ENCODE measurements at regions not wholly inside any gene's neighbourhood (a gene's known extent, or its start where the extent isn't known, plus 50 kb on each side); places are given as distances from the start of the nearest gene placed in this dataset.

GRCh38 chr18:64974391-64975125 lies 776.3 kb upstream of the CDH7 start (continued):
- no peak for TF ChIP-seq TEAD1 (CRISPR knock-in tag; IDR thresholded peaks at IDR 0.05)

DNA sequence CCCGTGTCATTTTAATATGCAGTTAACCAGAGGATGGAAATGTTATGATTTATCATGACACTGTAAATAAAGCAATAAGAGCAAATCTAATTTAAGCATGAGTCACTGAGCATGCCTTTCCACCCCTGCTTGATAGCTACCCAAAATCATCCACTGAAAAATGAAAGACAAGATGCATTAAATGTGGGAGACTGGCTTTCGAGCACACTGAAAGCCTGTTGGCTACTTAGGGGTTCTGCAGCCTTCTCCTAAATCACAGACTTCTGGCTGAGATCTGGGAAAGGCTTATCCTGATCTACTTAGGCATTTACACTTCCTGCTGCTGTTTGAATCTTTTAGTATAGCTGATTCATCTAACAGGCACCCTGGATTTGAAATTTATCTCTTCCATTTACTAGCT lies 778.3 kb upstream of the CDH7 start:
- H3K27ac Mint-ChIP-seq, result no peak overlapping the region
- CTCF ChIA-PET, result no interaction called here
- H3K9me3 Mint-ChIP-seq, result no peaks in the 10 kb centered on the region
- H3K27me3 Mint-ChIP-seq (ENCODE audit: low read depth), result no peaks in the 10 kb centered on the region
- TF ChIP-seq NFATC4 (CRISPR knock-in tag; IDR thresholded peaks at IDR 0.05) (no peak), NFYB (CRISPR knock-in tag; conservative IDR thresholded peaks at IDR 0.05; ENCODE audit: low read depth) (no peak), PRRX2 (CRISPR knock-in tag; IDR thresholded peaks at IDR 0.05) (no peak), MYBL2 (CRISPR knock-in tag; IDR thresholded peaks at IDR 0.05) (no peak), SMAD4 (CRISPR knock-in tag; IDR thresholded peaks at IDR 0.05) (no peak), ZNF671 (CRISPR knock-in tag; IDR thresholded peaks at IDR 0.05) (no peak)
- TF ChIP-seq, protein P1, sequence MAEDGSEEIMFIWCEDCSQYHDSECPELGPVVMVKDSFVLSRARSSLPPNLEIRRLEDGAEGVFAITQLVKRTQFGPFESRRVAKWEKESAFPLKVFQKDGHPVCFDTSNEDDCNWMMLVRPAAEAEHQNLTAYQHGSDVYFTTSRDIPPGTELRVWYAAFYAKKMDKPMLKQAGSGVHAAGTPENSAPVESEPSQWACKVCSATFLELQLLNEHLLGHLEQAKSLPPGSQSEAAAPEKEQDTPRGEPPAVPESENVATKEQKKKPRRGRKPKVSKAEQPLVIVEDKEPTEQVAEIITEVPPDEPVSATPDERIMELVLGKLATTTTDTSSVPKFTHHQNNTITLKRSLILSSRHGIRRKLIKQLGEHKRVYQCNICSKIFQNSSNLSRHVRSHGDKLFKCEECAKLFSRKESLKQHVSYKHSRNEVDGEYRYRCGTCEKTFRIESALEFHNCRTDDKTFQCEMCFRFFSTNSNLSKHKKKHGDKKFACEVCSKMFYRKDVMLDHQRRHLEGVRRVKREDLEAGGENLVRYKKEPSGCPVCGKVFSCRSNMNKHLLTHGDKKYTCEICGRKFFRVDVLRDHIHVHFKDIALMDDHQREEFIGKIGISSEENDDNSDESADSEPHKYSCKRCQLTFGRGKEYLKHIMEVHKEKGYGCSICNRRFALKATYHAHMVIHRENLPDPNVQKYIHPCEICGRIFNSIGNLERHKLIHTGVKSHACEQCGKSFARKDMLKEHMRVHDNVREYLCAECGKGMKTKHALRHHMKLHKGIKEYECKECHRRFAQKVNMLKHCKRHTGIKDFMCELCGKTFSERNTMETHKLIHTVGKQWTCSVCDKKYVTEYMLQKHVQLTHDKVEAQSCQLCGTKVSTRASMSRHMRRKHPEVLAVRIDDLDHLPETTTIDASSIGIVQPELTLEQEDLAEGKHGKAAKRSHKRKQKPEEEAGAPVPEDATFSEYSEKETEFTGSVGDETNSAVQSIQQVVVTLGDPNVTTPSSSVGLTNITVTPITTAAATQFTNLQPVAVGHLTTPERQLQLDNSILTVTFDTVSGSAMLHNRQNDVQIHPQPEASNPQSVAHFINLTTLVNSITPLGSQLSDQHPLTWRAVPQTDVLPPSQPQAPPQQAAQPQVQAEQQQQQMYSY (CRISPR knock-in tag; IDR thresholded peaks at IDR 0.05), result no peak
- no peak overlapping the region for H3K4me3 Mint-ChIP-seq
- H3K36me3 Mint-ChIP-seq, result no peaks in the 10 kb centered on the region
- ATAC-seq (peak; percentile 51), DNase-seq (ENCODE audit: low spot score) (no peak)
- peaks cover 10% of the 10 kb centered on the region for H3K4me1 Mint-ChIP-seq
- POLR2A ChIA-PET, result no interaction called here

- peaks cover 6% of the 10 kb centered on the region for H3K4me1 Mint-ChIP-seq
- H3K4me3 Mint-ChIP-seq, result no peak overlapping the region
- ChIA-PET CTCF (interaction anchor here (1.0 kb wide), 1 partner anchor 219 kb away, joined by 5 read pairs; no protein-coding TSS in a partner anchor), POLR2A (no interaction called here)
- no peaks in the 10 kb centered on the region for H3K9me3 Mint-ChIP-seq
- no peak overlapping the region for H3K27ac Mint-ChIP-seq
- no peaks in the 10 kb centered on the region for H3K36me3 Mint-ChIP-seq
- TF ChIP-seq FOXJ3 (CRISPR knock-in tag; IDR thresholded peaks at IDR 0.05; ENCODE audit: borderline replicate concordance) (no peak), ETV6 (CRISPR knock-in tag; IDR thresholded peaks at IDR 0.05) (no peak), ZNF396 (CRISPR knock-in tag; IDR thresholded peaks at IDR 0.05; ENCODE audit: borderline replicate concordance) (no peak)
- TF ChIP-seq, protein P2, sequence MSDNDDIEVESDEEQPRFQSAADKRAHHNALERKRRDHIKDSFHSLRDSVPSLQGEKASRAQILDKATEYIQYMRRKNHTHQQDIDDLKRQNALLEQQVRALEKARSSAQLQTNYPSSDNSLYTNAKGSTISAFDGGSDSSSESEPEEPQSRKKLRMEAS (CRISPR knock-in tag; IDR thresholded peaks at IDR 0.05), result no peak
- TF ChIP-seq, protein P3, sequence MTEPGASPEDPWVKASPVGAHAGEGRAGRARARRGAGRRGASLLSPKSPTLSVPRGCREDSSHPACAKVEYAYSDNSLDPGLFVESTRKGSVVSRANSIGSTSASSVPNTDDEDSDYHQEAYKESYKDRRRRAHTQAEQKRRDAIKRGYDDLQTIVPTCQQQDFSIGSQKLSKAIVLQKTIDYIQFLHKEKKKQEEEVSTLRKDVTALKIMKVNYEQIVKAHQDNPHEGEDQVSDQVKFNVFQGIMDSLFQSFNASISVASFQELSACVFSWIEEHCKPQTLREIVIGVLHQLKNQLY (CRISPR knock-in tag; IDR thresholded peaks at IDR 0.05), result no peak
- DNase-seq (ENCODE audit: low spot score) (peak; percentile 33), ATAC-seq (peak; percentile 93)
- no peaks in the 10 kb centered on the region for H3K27me3 Mint-ChIP-seq (ENCODE audit: low read depth)
Measured at GRCh38 chr18:64966667-64967066, 784.1 kb upstream of the CDH7 start.

- ChIA-PET CTCF (no interaction called here), POLR2A (no interaction called here)
- Mint-ChIP-seq H3K27ac (no peak overlapping the region), H3K9me3 (no peaks in the 10 kb centered on the region), H3K4me3 (no peak overlapping the region), H3K36me3 (no peaks in the 10 kb centered on the region), H3K27me3 (ENCODE audit: low read depth) (no peaks in the 10 kb centered on the region), H3K4me1 (no peaks in the 10 kb centered on the region)
- no peak for ATAC-seq
- DNase-seq (ENCODE audit: low spot score), result no peak
- TF ChIP-seq ETV6 (CRISPR knock-in tag; IDR thresholded peaks at IDR 0.05) (no peak), RELA (CRISPR knock-in tag; IDR thresholded peaks at IDR 0.05; ENCODE audit: borderline replicate concordance) (no peak), ELF4 (CRISPR knock-in tag; IDR thresholded peaks at IDR 0.05; ENCODE audit: low read depth) (no peak), TEAD1 (CRISPR knock-in tag; IDR thresholded peaks at IDR 0.05) (no peak), ZNF512 (CRISPR knock-in tag; IDR thresholded peaks at IDR 0.05; ENCODE audit: borderline replicate concordance) (no peak), NR1H2 (CRISPR knock-in tag; IDR thresholded peaks at IDR 0.05) (no peak)
- TF ChIP-seq, protein P4, sequence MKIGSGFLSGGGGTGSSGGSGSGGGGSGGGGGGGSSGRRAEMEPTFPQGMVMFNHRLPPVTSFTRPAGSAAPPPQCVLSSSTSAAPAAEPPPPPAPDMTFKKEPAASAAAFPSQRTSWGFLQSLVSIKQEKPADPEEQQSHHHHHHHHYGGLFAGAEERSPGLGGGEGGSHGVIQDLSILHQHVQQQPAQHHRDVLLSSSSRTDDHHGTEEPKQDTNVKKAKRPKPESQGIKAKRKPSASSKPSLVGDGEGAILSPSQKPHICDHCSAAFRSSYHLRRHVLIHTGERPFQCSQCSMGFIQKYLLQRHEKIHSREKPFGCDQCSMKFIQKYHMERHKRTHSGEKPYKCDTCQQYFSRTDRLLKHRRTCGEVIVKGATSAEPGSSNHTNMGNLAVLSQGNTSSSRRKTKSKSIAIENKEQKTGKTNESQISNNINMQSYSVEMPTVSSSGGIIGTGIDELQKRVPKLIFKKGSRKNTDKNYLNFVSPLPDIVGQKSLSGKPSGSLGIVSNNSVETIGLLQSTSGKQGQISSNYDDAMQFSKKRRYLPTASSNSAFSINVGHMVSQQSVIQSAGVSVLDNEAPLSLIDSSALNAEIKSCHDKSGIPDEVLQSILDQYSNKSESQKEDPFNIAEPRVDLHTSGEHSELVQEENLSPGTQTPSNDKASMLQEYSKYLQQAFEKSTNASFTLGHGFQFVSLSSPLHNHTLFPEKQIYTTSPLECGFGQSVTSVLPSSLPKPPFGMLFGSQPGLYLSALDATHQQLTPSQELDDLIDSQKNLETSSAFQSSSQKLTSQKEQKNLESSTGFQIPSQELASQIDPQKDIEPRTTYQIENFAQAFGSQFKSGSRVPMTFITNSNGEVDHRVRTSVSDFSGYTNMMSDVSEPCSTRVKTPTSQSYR (CRISPR knock-in tag; IDR thresholded peaks at IDR 0.05), result no peak
- TF ChIP-seq, protein P5, sequence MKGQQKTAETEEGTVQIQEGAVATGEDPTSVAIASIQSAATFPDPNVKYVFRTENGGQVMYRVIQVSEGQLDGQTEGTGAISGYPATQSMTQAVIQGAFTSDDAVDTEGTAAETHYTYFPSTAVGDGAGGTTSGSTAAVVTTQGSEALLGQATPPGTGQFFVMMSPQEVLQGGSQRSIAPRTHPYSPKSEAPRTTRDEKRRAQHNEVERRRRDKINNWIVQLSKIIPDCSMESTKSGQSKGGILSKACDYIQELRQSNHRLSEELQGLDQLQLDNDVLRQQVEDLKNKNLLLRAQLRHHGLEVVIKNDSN (CRISPR knock-in tag; IDR thresholded peaks at IDR 0.05), result no peak
- TF ChIP-seq, protein P6, sequence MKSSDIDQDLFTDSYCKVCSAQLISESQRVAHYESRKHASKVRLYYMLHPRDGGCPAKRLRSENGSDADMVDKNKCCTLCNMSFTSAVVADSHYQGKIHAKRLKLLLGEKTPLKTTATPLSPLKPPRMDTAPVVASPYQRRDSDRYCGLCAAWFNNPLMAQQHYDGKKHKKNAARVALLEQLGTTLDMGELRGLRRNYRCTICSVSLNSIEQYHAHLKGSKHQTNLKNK (CRISPR knock-in tag; IDR thresholded peaks at IDR 0.05), result no peak
Measured at GRCh38 chr18:64956465-64956864, 794.3 kb upstream of the CDH7 start.
